NCI-H2227 (cell line): ENCODE measurements at regions not wholly inside any gene's neighbourhood (a gene's known extent, or its start where the extent isn't known, plus 50 kb on each side); places are given as distances from the start of the nearest gene placed in this dataset.

ENCODE experiments used
- DNase-seq: peaks from one replicate; lab custom pipeline; 2025; ENCODE audit not compliant: unreplicated experiment; lab: John Stamatoyannopoulos, UW

GRCh38 chr2:183283209-183283608 is 159.0 kb downstream of the NUP35 start:
- no peak for DNase-seq

DNA sequence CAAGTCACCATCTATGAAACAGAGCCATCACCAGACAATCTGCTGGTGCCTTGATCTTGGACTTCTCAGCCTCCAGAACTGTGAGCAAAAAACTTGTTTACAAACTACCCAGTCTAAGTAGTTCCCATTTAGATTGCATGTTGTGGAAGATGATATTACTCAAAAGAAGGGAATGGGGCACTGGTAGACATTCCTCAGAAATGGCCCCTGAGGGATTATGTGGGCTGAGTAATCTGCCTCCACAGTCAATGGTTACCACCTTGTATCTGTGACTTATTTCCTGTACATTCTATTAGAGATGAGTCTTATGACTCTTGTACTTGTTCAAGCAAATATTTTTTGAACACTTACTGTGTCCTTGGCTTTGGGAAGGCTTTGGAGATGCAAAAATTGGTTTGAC is 160.4 kb downstream of the NUP35 start:
- no peak for DNase-seq

DNA sequence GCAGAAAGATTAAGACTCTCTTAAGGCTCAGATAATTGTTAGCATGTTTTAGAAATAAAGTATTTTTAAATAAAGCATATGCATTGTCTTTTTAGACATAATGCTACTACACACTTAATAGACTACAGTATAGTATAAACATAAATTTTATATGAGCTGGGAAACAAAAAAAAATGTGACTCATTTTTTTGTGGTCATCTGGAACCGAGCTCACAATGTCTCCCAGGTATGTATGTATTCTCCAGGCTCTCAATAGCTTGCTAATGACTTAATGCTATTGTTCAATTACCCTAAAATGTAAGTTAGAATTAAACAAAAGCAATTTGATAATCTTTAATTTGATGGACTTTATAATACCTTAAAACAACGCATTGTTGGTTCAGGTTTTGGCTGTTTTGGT is 167.2 kb downstream of the NUP35 start:
- no peak for DNase-seq

GRCh38 chr2:183292028-183292427 is 167.8 kb downstream of the NUP35 start:
- DNase-seq = no peak

- DNase-seq = no peak
These were observed 215.1 kb downstream of the NUP35 start for GRCh38 chr2:183339311-183339710.

DNA sequence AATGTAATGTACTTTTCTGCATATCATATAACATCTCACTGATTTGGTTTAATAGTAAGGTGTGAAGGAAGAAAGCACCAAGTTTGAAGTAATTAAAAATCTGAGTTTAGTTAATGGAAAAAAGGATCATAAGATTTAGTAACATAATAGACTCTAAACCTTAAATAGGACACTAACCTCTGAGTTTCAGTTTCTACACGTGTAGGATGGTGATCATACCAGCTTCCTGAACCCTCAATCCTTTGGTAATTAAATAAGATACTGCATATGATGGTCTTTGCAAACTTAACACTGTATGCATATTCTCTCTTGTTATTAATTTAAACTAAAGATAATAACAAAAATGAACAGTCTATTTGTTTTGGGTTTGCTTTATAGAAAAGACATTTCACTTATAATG is 216.8 kb downstream of the NUP35 start:
- no peak for DNase-seq

DNA sequence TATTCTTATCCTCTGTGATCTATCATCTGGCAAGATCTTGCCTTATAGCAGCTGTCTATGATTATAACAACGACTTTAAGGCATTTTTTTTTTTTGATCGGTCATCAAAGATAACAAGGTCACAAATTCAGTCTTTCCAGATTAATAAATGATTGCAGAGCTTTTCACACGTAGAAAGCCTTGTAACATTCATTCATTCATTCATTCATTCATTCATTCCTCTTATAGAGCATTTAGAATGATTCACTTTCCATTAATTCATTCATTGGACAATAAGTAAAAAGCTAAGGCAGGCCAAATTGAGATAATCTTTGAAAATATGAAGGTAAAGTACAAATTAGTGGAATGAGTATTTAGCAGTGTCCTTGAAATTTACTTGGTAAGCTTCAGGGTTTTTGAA is 223.7 kb downstream of the NUP35 start:
- no peak for DNase-seq

- DNase-seq = no peak
These were observed 224.2 kb downstream of the NUP35 start for GRCh38 chr2:183348492-183348891.

DNA sequence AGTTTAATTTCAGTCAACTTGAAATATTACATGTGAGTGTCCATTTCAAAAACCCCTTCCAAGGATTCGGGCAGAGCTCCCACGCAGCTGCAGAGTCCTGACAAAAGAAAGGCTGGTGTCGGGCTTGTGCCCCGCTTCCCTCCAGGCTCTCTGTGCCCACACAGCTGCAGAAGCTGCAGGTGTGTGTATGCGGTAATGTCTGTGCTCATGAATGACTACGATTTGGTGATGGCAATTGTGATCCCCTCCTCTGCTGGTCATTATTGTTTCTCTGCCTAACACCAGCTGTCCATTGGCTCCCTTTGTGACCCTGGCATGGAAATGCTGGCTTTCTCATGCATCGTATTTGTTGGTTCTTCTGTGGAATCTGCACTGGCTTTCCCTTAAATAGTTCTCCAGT is 224.8 kb downstream of the NUP35 start:
- no peak for DNase-seq

- no peak for DNase-seq
These were observed 235.6 kb downstream of the NUP35 start for GRCh38 chr2:183359867-183360266.

DNA sequence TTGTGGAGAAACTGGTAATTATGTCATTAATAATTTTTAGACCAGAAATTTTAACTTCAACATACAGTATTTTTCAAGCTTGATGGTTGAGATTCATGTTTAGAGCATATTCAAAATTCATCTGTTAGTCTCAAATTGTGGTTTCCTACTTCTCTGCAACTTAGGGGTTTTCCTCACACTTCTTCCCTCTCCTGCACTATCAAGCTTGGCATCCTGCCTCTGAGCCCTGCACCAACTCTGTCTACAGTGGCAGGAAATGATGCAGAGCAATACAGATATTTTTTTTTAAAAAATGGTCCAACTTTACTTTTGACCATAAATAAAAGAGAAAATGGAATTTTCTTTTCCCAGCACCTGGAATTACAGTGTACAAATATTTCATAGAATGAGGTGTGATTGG is 247.3 kb downstream of the NUP35 start:
- no peak for DNase-seq

GRCh38 chr2:183375821-183376220 is 251.6 kb downstream of the NUP35 start:
- no peak for DNase-seq

DNA sequence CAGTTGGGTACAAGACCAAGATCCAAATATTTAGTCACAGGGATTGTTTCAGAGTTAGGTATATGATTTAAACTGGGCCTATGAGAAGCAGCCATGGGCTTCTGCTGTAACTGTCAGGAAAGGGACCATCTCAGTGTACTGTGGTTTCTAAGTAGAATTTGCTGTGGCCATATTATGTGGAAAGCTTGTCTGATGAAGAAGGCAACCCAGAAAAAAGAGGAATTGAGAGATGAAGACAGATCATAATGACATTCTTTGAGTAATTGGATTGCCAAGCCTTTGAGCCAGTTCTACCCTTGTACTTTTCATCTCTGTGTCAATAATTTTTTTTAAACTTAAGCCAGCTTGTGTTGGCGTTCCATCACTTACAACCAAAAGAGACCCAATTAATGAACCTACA is 259.6 kb downstream of the NUP35 start:
- no peak for DNase-seq

DNA sequence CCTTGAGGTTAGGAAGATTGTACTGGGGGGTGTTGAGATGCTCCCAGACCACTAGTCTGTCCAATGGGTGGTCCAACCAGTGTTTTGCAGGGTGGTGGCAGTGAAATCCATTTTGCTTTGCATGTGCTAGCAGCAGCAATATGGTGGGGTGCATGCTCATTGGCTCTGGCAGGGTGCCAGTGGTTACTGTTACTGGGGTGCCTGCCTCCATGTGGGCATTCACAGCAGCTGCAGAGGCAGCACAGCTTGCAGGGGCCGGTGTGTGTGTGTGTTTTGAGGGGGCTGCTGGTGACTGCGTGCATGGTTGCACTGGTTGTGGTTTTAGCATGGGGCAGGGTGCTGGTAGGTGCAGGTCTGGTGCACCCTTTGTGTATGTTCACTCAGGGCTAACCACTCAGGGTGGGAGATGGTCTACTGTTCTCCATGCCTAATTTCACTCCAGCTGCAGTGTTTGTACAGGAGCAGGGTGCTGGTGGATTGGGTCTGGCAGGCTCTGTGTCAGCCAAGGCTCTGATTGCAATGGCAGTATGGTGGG is 265.4 kb downstream of the NUP35 start:
- DNase-seq = no peak

DNA sequence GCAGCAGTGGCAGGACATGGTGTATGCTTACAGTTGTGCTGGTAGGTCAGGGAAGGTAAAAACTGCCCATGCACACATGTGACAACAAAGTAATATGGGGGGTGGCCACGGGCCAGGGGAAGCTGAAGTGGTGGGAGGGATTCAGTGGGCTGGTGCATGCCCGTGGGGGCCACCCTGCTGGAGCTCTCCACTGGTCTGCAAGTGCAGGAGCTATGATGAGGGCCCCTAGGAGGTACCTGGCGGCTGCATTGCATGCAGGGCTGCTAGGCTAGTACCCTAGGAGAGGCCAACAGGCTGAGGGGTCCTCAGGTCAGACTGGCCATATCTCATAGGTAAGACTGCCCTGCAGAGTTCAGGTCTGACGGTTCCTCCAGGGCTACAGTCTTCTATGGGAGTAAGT is 265.9 kb downstream of the NUP35 start:
- DNase-seq = no peak

- DNase-seq = no peak
These were observed 280.1 kb downstream of the NUP35 start for GRCh38 chr2:183404392-183404791.

DNA sequence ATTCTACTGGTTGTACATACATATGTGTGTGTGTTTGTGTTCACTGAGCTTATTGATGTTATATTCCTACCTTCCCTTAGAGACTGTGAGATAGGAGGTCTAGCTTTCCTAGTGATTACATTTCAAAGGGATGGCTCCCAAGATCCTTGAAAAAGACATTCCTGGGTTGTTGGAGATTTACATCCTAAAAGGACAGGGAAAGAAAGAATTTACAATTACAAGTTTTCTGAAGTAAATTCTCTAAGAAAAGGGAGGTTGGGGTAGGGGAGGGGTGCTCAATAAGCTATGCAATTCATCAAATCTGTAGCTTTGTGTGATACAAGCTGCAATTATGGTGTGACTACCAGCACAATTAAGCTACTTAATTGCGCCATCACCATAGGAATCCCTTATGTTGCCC is 284.3 kb downstream of the NUP35 start:
- no peak for DNase-seq

- no peak for DNase-seq
These were observed 285.4 kb downstream of the NUP35 start for GRCh38 chr2:183409662-183410061.

DNA sequence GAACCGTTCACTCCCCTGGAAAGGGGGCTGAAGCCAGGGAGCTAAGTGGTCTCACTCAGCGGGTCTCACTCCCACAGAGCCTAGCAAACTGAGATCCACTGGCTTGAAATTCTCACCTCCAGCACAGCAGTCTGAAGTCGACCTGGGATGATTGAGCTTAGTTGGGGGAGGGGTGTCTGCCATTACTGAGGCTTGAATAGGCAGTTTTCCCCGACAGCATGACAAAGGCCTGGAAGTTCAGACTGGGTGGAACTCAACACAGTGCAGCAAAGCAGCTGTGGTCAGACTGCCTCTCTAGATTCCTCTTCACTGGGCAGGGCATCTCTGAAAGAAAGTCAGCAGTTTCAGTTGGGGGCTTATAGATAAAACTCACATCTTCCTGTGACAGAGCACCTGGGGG is 292.5 kb downstream of the NUP35 start:
- DNase-seq = no peak

- no peak for DNase-seq
These were observed 302.6 kb downstream of the NUP35 start for GRCh38 chr2:183426825-183427224.

DNA sequence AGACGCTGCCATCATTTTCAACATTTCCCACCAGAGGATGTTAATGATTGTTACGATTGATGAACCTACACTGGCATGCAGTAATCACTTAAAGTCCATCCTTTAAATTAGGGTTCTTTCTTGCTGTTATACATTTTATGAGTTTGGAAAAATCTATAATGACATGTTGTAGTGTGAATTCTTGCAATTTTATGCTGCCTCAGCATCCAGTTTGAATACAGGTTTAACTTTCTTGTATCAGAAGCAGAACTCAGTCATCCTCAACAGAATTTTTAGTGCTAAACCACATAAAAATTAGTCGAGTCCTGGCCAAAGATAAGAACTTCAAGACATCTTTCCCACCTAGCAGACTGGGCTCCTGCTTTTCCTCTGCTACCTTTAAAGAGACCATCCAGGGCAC is 303.3 kb downstream of the NUP35 start:
- no peak for DNase-seq

DNA sequence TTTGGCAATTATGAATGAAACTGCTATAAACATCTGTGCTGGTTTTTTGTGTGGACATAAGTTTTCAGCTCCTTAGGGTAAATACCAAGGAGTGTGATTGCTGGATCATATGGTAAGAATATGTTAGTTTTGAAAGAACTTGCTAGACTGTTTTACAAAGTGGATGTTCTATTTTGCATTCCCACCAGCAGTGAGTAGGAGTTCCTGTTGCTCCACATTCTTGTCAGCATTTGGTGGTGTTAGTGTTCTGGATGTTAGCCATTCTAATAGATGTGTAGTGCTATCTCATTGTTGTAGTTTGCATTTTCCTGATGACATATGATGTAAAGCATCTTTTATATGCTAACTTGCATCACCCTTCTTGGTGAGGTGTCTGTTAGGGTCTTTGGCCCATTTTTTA is 304.6 kb downstream of the NUP35 start:
- DNase-seq = no peak

DNA sequence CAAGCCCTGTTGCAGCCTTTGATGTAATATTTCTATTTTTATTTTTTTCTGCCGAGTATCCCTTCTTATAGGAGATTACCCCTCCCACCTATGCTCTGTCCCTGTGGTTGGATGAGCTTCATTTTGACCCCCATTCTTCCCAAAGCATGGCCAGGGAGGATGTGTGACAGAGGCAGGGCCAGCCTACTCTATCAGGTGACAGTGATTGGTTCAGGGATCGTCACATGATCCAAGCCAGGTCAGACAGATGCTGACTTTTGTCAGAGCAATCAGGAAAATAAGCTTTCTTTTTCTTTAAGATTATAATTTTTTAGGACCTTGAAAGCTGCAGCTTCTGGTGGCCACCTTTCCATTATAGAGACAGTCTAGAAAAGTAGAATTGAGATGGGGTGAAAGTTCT is 314.3 kb downstream of the NUP35 start:
- DNase-seq = no peak

- no peak for DNase-seq
These were observed 330.8 kb downstream of the NUP35 start for GRCh38 chr2:183455056-183455455.
